GM06990 (cell line): ENCODE measurements at regions not wholly inside any gene's neighbourhood (a gene's known extent, or its start where the extent isn't known, plus 50 kb on each side); places are given as distances from the start of the nearest gene placed in this dataset.
A peak's percentile ranks its signal among the peaks of the same experiment; 100 is the strongest.

Source experiments
- DNase-seq: peaks from one replicate; pipeline ENCODE4 v3.0.0-alpha.2; 2011; ENCODE audit not compliant: insufficient read length; ENCODE audit errors: extremely low read depth
- H3K27me3 ChIP-seq: replicated peaks from 2 replicates; pipeline ENCODE4 v1.6.0; 2011; ENCODE audit warnings: low read length; ENCODE audit not compliant: control insufficient read depth, insufficient read depth
- H3K36me3 ChIP-seq: 2 replicates; pipeline ENCODE4 v1.5.1; 2011; ENCODE audit warnings: low read length; ENCODE audit not compliant: control insufficient read depth, insufficient read depth
- H3K4me3 ChIP-seq: replicated peaks from 2 replicates; pipeline ENCODE4 v1.5.1; 2011; ENCODE audit warnings: low read depth, mild to moderate bottlenecking, control low read depth, low read length
- CTCF ChIP-seq: IDR thresholded peaks from 2 replicates; pipeline ENCODE4 v1.5.1; 2011; ENCODE audit warnings: low read length, control low read depth, mild to moderate bottlenecking, inconsistent platforms; ENCODE audit not compliant: insufficient read depth, poor library complexity, severe bottlenecking

- Histone ChIP-seq H3K4me3 (no peak overlapping the region), H3K27me3 (no peaks in the 10 kb centered on the region), H3K36me3 (no peaks in the 10 kb centered on the region)
- no peak for DNase-seq
- TF ChIP-seq CTCF = no peak
Measured at GRCh38 chr10:21280037-21280436, 245.4 kb downstream of the SKIDA1 start.

- no peak for TF ChIP-seq CTCF
- no peak overlapping the region for H3K4me3 ChIP-seq
- no peak for DNase-seq
- no peaks in the 10 kb centered on the region for H3K36me3 ChIP-seq
- H3K27me3 ChIP-seq = no peaks in the 10 kb centered on the region
Measured at GRCh38 chr10:21279217-21279575, 246.3 kb downstream of the SKIDA1 start.

DNA sequence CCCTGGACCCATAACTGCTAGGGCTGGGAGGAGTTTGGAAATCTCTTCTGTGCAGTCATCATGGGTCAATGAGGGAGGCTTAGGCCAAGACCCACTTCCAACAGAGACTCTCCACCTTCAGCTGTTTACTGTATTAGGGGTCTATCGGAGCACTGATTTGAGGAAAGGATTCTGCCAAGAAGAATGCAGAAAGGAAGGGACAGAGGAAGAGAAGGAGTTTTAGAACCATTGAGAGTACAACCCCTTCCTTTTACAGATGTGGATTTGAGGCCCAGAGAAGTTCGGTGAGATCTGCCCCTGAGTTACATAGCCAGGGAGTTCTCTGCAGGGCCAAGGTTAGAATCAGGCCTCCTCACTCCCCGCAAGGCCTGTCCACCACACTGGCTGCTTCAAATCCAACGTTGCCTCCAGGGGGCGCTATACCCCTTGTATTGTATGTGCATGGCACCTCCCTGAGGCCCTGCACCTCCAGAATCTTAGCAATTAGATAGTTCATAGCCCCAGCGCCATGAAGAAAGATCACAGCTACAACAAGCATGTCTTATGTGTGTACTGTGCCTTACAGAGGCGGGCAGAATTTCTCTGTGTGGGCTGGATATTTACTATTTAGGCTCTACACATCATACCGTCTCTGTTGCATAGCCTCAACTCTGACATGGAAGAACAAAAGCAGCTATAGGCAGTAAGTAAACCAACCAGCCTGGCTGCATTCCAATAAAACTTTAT lies 246.8 kb downstream of the SKIDA1 start:
- peak; percentile 78 for TF ChIP-seq CTCF
- no peak overlapping the region for H3K4me3 ChIP-seq
- peak; percentile 34 for DNase-seq
- H3K36me3 ChIP-seq = no peaks in the 10 kb centered on the region
- no peaks in the 10 kb centered on the region for H3K27me3 ChIP-seq

DNA sequence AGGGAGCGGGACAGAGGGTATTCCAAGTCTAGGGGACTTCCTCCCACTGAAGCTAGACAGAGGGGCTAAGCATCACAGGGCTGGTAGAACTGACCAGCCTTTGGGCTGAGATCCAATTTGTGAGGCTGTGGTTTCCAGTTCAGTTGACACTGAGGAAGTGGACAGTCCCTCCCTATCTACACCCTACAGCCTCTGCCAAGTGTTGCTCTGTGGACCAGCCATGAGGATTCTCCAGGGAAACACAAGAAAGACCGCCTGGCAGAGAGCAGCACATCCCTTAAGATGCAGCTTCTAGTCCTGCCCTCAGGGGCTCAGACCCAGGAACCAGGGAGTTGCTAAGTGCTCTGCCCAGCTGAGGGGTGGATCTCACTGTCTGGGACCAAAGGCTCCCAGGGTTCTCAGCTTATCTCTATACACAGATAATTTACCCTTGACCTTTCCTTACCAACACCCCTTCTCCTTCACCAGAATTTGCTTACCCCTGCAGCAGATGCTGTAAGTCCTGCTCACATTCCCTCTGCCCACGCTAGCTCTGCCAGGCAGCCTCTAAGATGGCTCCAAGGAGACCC lies 252.0 kb downstream of the SKIDA1 start:
- TF ChIP-seq CTCF = no peak
- H3K4me3 ChIP-seq = no peak overlapping the region
- H3K36me3 ChIP-seq = no peaks in the 10 kb centered on the region
- no peaks in the 10 kb centered on the region for H3K27me3 ChIP-seq
- no peak for DNase-seq

- no peaks in the 10 kb centered on the region for H3K27me3 ChIP-seq
- H3K36me3 ChIP-seq = no peaks in the 10 kb centered on the region
- no peak for TF ChIP-seq CTCF
- DNase-seq = no peak
- no peak overlapping the region for H3K4me3 ChIP-seq
Measured at GRCh38 chr10:21272643-21273399, 252.7 kb downstream of the SKIDA1 start.
